ENCODE measurements at regions not wholly inside any gene's neighbourhood (a gene's known extent, or its start where the extent isn't known, plus 50 kb on each side); places are given as distances from the start of the nearest gene placed in this dataset.

GRCh38 chr5:133730866-133731265, 118.5 kb upstream of the FSTL4 start:
- Histone ChIP-seq H3K14ac (ENCODE audit: insufficient read depth, low read length) (no peak overlapping the region), H2BK20ac (ENCODE audit: low read depth, low read length, poor library complexity, severe bottlenecking) (no peak overlapping the region), H2BK12ac (ENCODE audit: insufficient read length, low read depth, low read length) (no peak overlapping the region), H4K91ac (ENCODE audit: insufficient read length, low read depth, low read length) (no peak overlapping the region), H3K79me2 (ENCODE audit: insufficient read depth, low read length) (no peaks in the 10 kb centered on the region), H3K27ac (ENCODE audit: insufficient read length, low read depth, low read length) (no peak overlapping the region), H4K8ac (replicated peaks; ENCODE audit: insufficient read length, low read depth, low read length) (no peak overlapping the region), H2AK5ac (ENCODE audit: insufficient read length, low read length) (no peak overlapping the region), H3K9ac (ENCODE audit: extremely low read depth, insufficient read length, low read length) (no peak overlapping the region), H2BK5ac (ENCODE audit: insufficient read length, low read length) (no peak overlapping the region), H2AFZ (ENCODE audit: low read length) (no peak overlapping the region), H3K18ac (ENCODE audit: insufficient read length, low read depth, low read length) (no peak overlapping the region), H3K4me1 (ENCODE audit: insufficient read depth, low read length) (no peaks in the 10 kb centered on the region), H3K4me2 (ENCODE audit: insufficient read depth, insufficient read length, low read length) (no peak overlapping the region), H3K9me3 (ENCODE audit: control insufficient read depth, low read depth, low read length) (peaks cover 6% of the 10 kb centered on the region), H3K23me2 (ENCODE audit: insufficient read length, low read depth, low read length, poor library complexity, severe bottlenecking) (no peaks in the 10 kb centered on the region), H3T11ph (ENCODE audit: low read length) (no peak overlapping the region), H3K27me3 (ENCODE audit: insufficient read depth, low read length) (no peaks in the 10 kb centered on the region), H4K20me1 (ENCODE audit: control insufficient read depth, insufficient read depth, insufficient read length) (no peaks in the 10 kb centered on the region), H3K4ac (ENCODE audit: low read depth, low read length) (no peak overlapping the region), H2BK120ac (ENCODE audit: low read depth, low read length, poor library complexity, severe bottlenecking) (no peak overlapping the region), H3K23ac (ENCODE audit: insufficient read length, low read depth, low read length) (no peak overlapping the region), H2BK15ac (ENCODE audit: low read depth, low read length) (no peak overlapping the region), H3K79me1 (ENCODE audit: insufficient read depth, low read depth, low read length, poor library complexity, severe bottlenecking) (no peaks in the 10 kb centered on the region), H3K56ac (ENCODE audit: insufficient read length, low read depth, low read length) (no peak overlapping the region), H4K5ac (ENCODE audit: insufficient read length, low read depth, low read length) (no peak overlapping the region)
- Mint-ChIP-seq H3K4me1 (peaks cover 0 to 3% of the 10 kb centered on the region in 2 experiments; a peak in 1 of 4 replicates), H3K27ac (no peak overlapping the region), H3K27me3 (ENCODE audit: low read depth) (peaks cover 16% of the 10 kb centered on the region), H3K4me3 (no peak overlapping the region), H3K9me3 (peaks cover 0 to 4% of the 10 kb centered on the region in 2 experiments; a peak in 4 of 5 replicates), H3K36me3 (ENCODE audit: insufficient read depth in 1 of 3, low read depth in 3 of 3) (no peaks in the 10 kb centered on the region; a peak in 2 of 7 replicates)
- TF ChIP-seq CTCF (conservative IDR thresholded peaks at IDR 0.05): no peak
- no CpG with 5 or more reads among the region's 7 CpGs for WGBS (ENCODE audit: extremely low coverage, insufficient read length, low lambda C conversion rate)
- DNase-seq: no peak
